ENCODE measurements at regions not wholly inside any gene's neighbourhood (a gene's known extent, or its start where the extent isn't known, plus 50 kb on each side); places are given as distances from the start of the nearest gene placed in this dataset.

GRCh38 chr6:19332806-19333460, 504.2 kb upstream of the ID4 start:
- TF ChIP-seq POLR2AphosphoS5 (IDR thresholded peaks at IDR 0.05; ENCODE audit: low read depth, low read length) (no peak), POLR2A (IDR thresholded peaks at IDR 0.05; ENCODE audit: low read depth, low read length) (no peak), SPI1 (IDR thresholded peaks at IDR 0.05; ENCODE audit: low read depth, low read length) (no peak), PAX5 (IDR thresholded peaks at IDR 0.05; ENCODE audit: insufficient read depth, low read length, severe bottlenecking) (no peak), TAF1 (IDR thresholded peaks at IDR 0.05; ENCODE audit: low read depth, low read length) (no peak), POU2F2 (IDR thresholded peaks at IDR 0.05; ENCODE audit: low read depth, low read length) (no peak)
